22Rv1 (cell line): ENCODE measurements at regions not wholly inside any gene's neighbourhood (a gene's known extent, or its start where the extent isn't known, plus 50 kb on each side); places are given as distances from the start of the nearest gene placed in this dataset.

Source experiments
- CTCF ChIP-seq: fragments of 450-650 bp; IDR thresholded peaks from 2 replicates; pipeline ENCODE4 v1.5.1; 2017; ENCODE audit warnings: mild to moderate bottlenecking
- ZFX ChIP-seq: fragments of 450-650 bp; IDR thresholded peaks from 2 replicates; pipeline ENCODE4 v1.6.1; 2017; ENCODE audit warnings: antibody characterized with exemption, borderline replicate concordance

GRCh38 chr6:91710342-91710741, 1123.5 kb upstream of the MAP3K7 start:
- no peak for TF ChIP-seq CTCF
- no peak for TF ChIP-seq ZFX
